ENCODE measurements at regions not wholly inside any gene's neighbourhood (a gene's known extent, or its start where the extent isn't known, plus 50 kb on each side); places are given as distances from the start of the nearest gene placed in this dataset.
"Not testable (repeated sequence)": the region's sequence is repeated elsewhere in the genome, so short reads cannot be mapped to it uniquely, and the experiment has no call there.

- DNase-seq: no peak
Measured at GRCh38 chr4:84378983-84379382, 120.1 kb downstream of the NKX6-1 start.

GRCh38 chr4:84378356-84378755, 120.7 kb downstream of the NKX6-1 start:
- no peak for DNase-seq

- no peak for DNase-seq
Measured at GRCh38 chr4:84366907-84367306, 132.2 kb downstream of the NKX6-1 start.

- no peak for DNase-seq
Measured at GRCh38 chr4:84366161-84366560, 132.9 kb downstream of the NKX6-1 start.

- DNase-seq: no peak
Measured at GRCh38 chr4:84362896-84363655, 136.0 kb downstream of the NKX6-1 start.

- DNase-seq: no peak
Measured at GRCh38 chr4:84342161-84342560, 156.9 kb downstream of the NKX6-1 start.

GRCh38 chr4:84341559-84341958, 157.5 kb downstream of the NKX6-1 start:
- no peak for DNase-seq

- DNase-seq: no peak
Measured at GRCh38 chr4:84338367-84338766, 160.7 kb downstream of the NKX6-1 start.

- no peak for DNase-seq
Measured at GRCh38 chr4:84336964-84337705, 162.0 kb downstream of the NKX6-1 start.

- no peak for DNase-seq
Measured at GRCh38 chr4:84327526-84327925, 171.6 kb downstream of the NKX6-1 start.

- DNase-seq: no peak
Measured at GRCh38 chr4:84325625-84326024, 173.5 kb downstream of the NKX6-1 start.

GRCh38 chr4:84324303-84325245, 174.5 kb downstream of the NKX6-1 start:
- no peak for DNase-seq

GRCh38 chr4:84319124-84319523, 180.0 kb downstream of the NKX6-1 start:
- no peak for DNase-seq

GRCh38 chr4:84317513-84317912, 181.6 kb downstream of the NKX6-1 start:
- no peak for DNase-seq

GRCh38 chr4:84312426-84313012, 186.6 kb downstream of the NKX6-1 start:
- no peak for DNase-seq

GRCh38 chr4:84309191-84309590, 189.9 kb downstream of the NKX6-1 start:
- DNase-seq: no peak

- not testable (repeated sequence) for DNase-seq
Measured at GRCh38 chr4:84298719-84299254, 200.3 kb downstream of the NKX6-1 start.

- DNase-seq: no peak
Measured at GRCh38 chr4:84298023-84298718, 200.9 kb downstream of the NKX6-1 start.

GRCh38 chr4:84291969-84292368, 207.1 kb downstream of the NKX6-1 start:
- DNase-seq: no peak

GRCh38 chr4:84286048-84286447, 213.0 kb downstream of the NKX6-1 start:
- DNase-seq: no peak

- no peak for DNase-seq
Measured at GRCh38 chr4:84279678-84280077, 219.4 kb downstream of the NKX6-1 start.

GRCh38 chr4:84277923-84278322, 221.2 kb downstream of the NKX6-1 start:
- no peak for DNase-seq
